Tibial nerve (tissue), 4 donors: ENCODE measurements at regions not wholly inside any gene's neighbourhood (a gene's known extent, or its start where the extent isn't known, plus 50 kb on each side); places are given as distances from the start of the nearest gene placed in this dataset.

Experiments used
- EP300 ChIP-seq, 2 donors: sonication (generic); formaldehyde crosslinking; IDR thresholded peaks; one replicate each; pipeline ENCODE4 v1.6.1; 2017; ENCODE audit warnings: antibody characterized with exemption in 2 of 2, mild to moderate bottlenecking in 1 of 2
- POLR2A ChIP-seq, 2 donors: fragments of 450-650 bp; IDR thresholded peaks; one replicate each; pipeline ENCODE4 v1.6.1; 2017; ENCODE audit warnings: antibody characterized with exemption in 2 of 2, mild to moderate bottlenecking in 2 of 2, moderate library complexity in 2 of 2
- TF ChIP-seq, protein P1 (sequence below), 5 experiments: fragments of 200-600 bp in 3 of 5; fragments of 450-650 bp in 2 of 5; sonication (generic) in 3 of 5; IDR thresholded peaks; one replicate each; pipeline ENCODE4 v1.5.1; 2016 to 2019; ENCODE audit warnings: antibody characterized with exemption in 5 of 5, mild to moderate bottlenecking in 3 of 5, moderate library complexity in 2 of 5

DNA sequence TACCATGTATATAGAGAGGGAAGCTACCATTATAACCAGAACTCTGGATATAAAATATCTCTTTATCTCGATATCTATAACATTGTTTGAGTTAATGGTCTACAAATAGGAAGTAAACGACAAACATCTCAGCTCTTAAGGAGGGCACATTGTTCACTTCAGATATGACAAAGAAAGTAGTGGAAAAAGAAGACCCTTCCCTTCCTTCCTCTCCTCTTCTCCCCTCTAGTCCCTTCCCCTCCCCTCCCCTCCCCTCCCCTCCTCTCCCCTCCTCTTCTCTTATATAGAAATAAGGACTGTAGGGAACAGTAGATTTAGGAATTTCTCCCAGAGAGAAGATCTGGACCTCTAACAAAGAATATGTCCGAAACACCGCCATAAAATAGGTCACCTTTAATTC lies 1731.9 kb upstream of the CDH9 start:
- TF ChIP-seq, protein P1, sequence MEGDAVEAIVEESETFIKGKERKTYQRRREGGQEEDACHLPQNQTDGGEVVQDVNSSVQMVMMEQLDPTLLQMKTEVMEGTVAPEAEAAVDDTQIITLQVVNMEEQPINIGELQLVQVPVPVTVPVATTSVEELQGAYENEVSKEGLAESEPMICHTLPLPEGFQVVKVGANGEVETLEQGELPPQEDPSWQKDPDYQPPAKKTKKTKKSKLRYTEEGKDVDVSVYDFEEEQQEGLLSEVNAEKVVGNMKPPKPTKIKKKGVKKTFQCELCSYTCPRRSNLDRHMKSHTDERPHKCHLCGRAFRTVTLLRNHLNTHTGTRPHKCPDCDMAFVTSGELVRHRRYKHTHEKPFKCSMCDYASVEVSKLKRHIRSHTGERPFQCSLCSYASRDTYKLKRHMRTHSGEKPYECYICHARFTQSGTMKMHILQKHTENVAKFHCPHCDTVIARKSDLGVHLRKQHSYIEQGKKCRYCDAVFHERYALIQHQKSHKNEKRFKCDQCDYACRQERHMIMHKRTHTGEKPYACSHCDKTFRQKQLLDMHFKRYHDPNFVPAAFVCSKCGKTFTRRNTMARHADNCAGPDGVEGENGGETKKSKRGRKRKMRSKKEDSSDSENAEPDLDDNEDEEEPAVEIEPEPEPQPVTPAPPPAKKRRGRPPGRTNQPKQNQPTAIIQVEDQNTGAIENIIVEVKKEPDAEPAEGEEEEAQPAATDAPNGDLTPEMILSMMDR (IDR thresholded peaks at IDR 0.05), result no peak
- TF ChIP-seq POLR2A (IDR thresholded peaks at IDR 0.05) (no peak), EP300 (IDR thresholded peaks at IDR 0.05) (no peak)
